ENCODE measurements at regions not wholly inside any gene's neighbourhood (a gene's known extent, or its start where the extent isn't known, plus 50 kb on each side); places are given as distances from the start of the nearest gene placed in this dataset.

DNA sequence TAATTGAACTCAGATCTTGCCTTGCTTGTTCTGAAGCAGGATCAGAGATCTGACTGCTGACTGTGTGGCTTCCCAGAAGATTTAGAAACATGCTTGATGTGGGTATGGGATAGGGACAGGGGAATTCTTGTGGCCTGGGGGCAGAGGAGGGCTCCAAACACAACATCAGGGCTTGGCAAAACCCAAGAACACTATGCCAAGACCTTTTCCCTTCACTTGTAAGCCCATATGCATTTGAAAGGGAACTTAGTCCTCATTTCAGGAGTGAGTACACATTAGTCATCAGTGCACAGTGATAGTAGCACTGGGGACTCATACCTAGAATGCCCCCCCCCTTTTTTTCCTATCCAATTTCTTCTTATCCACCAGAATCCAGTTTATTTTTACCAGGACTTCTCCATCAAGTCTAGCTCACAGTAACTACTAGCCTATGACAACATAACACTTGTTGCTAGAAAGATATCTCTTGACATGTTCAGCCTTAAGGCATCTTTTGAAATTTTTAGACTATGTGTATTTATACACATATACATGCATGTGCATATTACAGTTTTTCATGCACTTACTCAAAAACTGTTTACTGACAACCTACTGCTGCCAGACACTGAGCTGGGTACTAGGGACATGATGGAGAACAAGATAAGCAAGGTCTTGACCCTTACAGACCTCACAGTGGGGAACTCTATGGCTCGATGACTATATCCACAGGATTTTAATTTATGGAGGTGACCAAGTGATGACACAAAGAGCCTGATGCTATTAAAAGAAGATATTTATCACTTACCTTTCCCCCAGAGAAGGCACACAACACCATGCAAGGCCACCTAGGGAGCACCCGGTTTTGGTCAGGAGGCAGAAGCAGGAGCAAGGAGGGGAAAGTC is 158.3 kb upstream of the MAP3K1 start:
- TF ChIP-seq EZH2phosphoT487 (IDR thresholded peaks at IDR 0.05; ENCODE audit: borderline replicate concordance) = no peak
- TF ChIP-seq, protein P1, sequence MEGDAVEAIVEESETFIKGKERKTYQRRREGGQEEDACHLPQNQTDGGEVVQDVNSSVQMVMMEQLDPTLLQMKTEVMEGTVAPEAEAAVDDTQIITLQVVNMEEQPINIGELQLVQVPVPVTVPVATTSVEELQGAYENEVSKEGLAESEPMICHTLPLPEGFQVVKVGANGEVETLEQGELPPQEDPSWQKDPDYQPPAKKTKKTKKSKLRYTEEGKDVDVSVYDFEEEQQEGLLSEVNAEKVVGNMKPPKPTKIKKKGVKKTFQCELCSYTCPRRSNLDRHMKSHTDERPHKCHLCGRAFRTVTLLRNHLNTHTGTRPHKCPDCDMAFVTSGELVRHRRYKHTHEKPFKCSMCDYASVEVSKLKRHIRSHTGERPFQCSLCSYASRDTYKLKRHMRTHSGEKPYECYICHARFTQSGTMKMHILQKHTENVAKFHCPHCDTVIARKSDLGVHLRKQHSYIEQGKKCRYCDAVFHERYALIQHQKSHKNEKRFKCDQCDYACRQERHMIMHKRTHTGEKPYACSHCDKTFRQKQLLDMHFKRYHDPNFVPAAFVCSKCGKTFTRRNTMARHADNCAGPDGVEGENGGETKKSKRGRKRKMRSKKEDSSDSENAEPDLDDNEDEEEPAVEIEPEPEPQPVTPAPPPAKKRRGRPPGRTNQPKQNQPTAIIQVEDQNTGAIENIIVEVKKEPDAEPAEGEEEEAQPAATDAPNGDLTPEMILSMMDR (conservative IDR thresholded peaks at IDR 0.05; ENCODE audit: low read length) = no peak

DNA sequence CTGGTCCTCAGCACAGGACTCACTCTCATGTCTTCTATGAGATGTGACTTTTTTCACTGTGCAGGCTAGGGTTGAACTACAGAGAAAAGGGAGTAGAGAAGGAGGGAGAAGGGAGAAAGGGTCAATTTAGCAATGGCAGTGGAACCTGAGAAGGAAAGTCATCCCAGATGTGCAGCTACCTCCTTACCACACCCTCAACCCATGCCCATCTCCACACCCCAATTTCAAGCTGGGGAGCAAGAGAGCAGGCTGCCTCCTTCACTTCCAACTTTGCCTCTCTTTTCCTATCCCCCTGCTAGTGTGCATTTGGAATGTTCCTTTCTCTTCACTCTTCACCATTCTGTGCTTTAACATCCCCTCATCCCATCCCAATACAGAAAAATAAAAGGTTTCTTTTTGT is 163.5 kb upstream of the MAP3K1 start:
- no peaks in the 10 kb centered on the region for H3K27me3 ChIP-seq (ENCODE audit: insufficient read depth, low read length, poor library complexity, severe bottlenecking)
- no peaks in the 10 kb centered on the region for H3K9me3 ChIP-seq (ENCODE audit: insufficient read depth, low read depth, low read length)
- no peak overlapping the region for H3K4me2 ChIP-seq (ENCODE audit: low read depth, low read length, poor library complexity, severe bottlenecking)
- no peak for TF ChIP-seq EZH2phosphoT487 (IDR thresholded peaks at IDR 0.05; ENCODE audit: borderline replicate concordance)
- TF ChIP-seq, protein P1 (conservative IDR thresholded peaks at IDR 0.05; ENCODE audit: low read length) = no peak
- no peak overlapping the region for H3K4me3 ChIP-seq (ENCODE audit: low read length, poor library complexity, severe bottlenecking)
- H3K79me2 ChIP-seq (ENCODE audit: insufficient read depth, low read length) = no peaks in the 10 kb centered on the region
- H3K9ac ChIP-seq (ENCODE audit: low read depth, low read length, poor library complexity, severe bottlenecking) = no peak overlapping the region
- H3F3A ChIP-seq (ENCODE audit: low read depth) = no peaks in the 10 kb centered on the region
- H2AFZ ChIP-seq (ENCODE audit: low read length) = no peak overlapping the region
- H3K4me1 ChIP-seq (ENCODE audit: insufficient read depth, low read length, poor library complexity, severe bottlenecking) = peaks cover 5% of the 10 kb centered on the region
- H3K9me2 ChIP-seq (replicated peaks; ENCODE audit: low read depth, low read length) = no peaks in the 10 kb centered on the region
- no peaks in the 10 kb centered on the region for H4K20me1 ChIP-seq (ENCODE audit: insufficient read depth, low read length, poor library complexity, severe bottlenecking)
- no peaks in the 10 kb centered on the region for H3K36me3 ChIP-seq (ENCODE audit: insufficient read depth, low read length)

More for the DNA sequence above, 158.3 kb upstream of the MAP3K1 start:
- no peak overlapping the region for H3K9ac ChIP-seq (ENCODE audit: low read depth, low read length, poor library complexity, severe bottlenecking)
- H3K36me3 ChIP-seq (ENCODE audit: insufficient read depth, low read length) = no peaks in the 10 kb centered on the region
- H3K4me2 ChIP-seq (ENCODE audit: low read depth, low read length, poor library complexity, severe bottlenecking) = no peak overlapping the region
- no peaks in the 10 kb centered on the region for H3K9me3 ChIP-seq (ENCODE audit: insufficient read depth, low read depth, low read length)
- H3K4me3 ChIP-seq (ENCODE audit: low read length, poor library complexity, severe bottlenecking) = no peak overlapping the region
- H3K27me3 ChIP-seq (ENCODE audit: insufficient read depth, low read length, poor library complexity, severe bottlenecking) = no peaks in the 10 kb centered on the region
- H3K79me2 ChIP-seq (ENCODE audit: insufficient read depth, low read length) = no peaks in the 10 kb centered on the region
- no peaks in the 10 kb centered on the region for H4K20me1 ChIP-seq (ENCODE audit: insufficient read depth, low read length, poor library complexity, severe bottlenecking)
- H3K9me2 ChIP-seq (replicated peaks; ENCODE audit: low read depth, low read length) = no peaks in the 10 kb centered on the region
- H3F3A ChIP-seq (ENCODE audit: low read depth) = no peaks in the 10 kb centered on the region
- H3K4me1 ChIP-seq (ENCODE audit: insufficient read depth, low read length, poor library complexity, severe bottlenecking) = no peaks in the 10 kb centered on the region
- H2AFZ ChIP-seq (ENCODE audit: low read length) = no peak overlapping the region

DNA sequence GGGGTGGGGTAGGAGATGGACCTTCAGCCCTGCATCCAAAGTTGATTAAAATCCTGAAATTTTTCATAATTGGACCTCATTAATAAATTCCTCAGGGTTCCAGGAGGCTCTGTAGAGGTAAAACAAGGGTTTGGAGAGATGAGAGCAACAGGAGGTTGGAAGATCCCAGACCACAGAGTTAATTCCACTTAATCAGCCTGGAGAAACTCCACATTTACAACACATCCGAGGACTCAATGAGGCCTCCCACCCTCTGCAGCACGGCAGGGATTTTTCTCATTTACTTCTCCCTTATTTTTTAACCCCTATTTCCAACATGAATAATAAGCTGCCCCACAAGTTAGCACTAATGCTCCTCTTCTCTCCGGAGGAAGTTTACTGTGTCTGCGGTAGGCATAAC is 165.0 kb upstream of the MAP3K1 start:
- H3K4me2 ChIP-seq (ENCODE audit: low read depth, low read length, poor library complexity, severe bottlenecking) = no peak overlapping the region
- H3F3A ChIP-seq (ENCODE audit: low read depth) = no peaks in the 10 kb centered on the region
- H3K79me2 ChIP-seq (ENCODE audit: insufficient read depth, low read length) = no peaks in the 10 kb centered on the region
- no peak overlapping the region for H3K9ac ChIP-seq (ENCODE audit: low read depth, low read length, poor library complexity, severe bottlenecking)
- no peak overlapping the region for H3K4me3 ChIP-seq (ENCODE audit: low read length, poor library complexity, severe bottlenecking)
- peaks cover 5% of the 10 kb centered on the region for H3K4me1 ChIP-seq (ENCODE audit: insufficient read depth, low read length, poor library complexity, severe bottlenecking)
- H2AFZ ChIP-seq (ENCODE audit: low read length) = no peak overlapping the region
- no peaks in the 10 kb centered on the region for H3K27me3 ChIP-seq (ENCODE audit: insufficient read depth, low read length, poor library complexity, severe bottlenecking)
- no peaks in the 10 kb centered on the region for H3K9me3 ChIP-seq (ENCODE audit: insufficient read depth, low read depth, low read length)
- H4K20me1 ChIP-seq (ENCODE audit: insufficient read depth, low read length, poor library complexity, severe bottlenecking) = no peaks in the 10 kb centered on the region
- TF ChIP-seq, protein P1 (conservative IDR thresholded peaks at IDR 0.05; ENCODE audit: low read length) = no peak
- TF ChIP-seq EZH2phosphoT487 (IDR thresholded peaks at IDR 0.05; ENCODE audit: borderline replicate concordance) = no peak
- H3K36me3 ChIP-seq (ENCODE audit: insufficient read depth, low read length) = no peaks in the 10 kb centered on the region
- no peaks in the 10 kb centered on the region for H3K9me2 ChIP-seq (replicated peaks; ENCODE audit: low read depth, low read length)

Measured in Loucy (cell line).